ENCODE measurements at regions not wholly inside any gene's neighbourhood (a gene's known extent, or its start where the extent isn't known, plus 50 kb on each side); places are given as distances from the start of the nearest gene placed in this dataset.

- Histone ChIP-seq H3K27me3 (replicated peaks in 1 of 2; ENCODE audit: control insufficient read depth in 2 of 2, extremely low read depth in 1 of 2, insufficient read depth in 2 of 2, low read length in 1 of 2) (no peaks in the 10 kb centered on the region), H3K4me3 (ENCODE audit: control insufficient read depth in 1 of 2, extremely low read depth in 1 of 2, low read length in 1 of 2) (no peak overlapping the region), H3K27ac (ENCODE audit: low read length) (no peak overlapping the region), H3K9me3 (no peaks in the 10 kb centered on the region), H3K36me3 (ENCODE audit: control insufficient read depth in 2 of 2, extremely low read depth in 1 of 2, insufficient read depth in 1 of 2, low read length in 1 of 2) (no peaks in the 10 kb centered on the region), H3K4me1 (ENCODE audit: control insufficient read depth in 1 of 2, extremely low read depth in 1 of 2, insufficient read depth in 2 of 2, low read length in 2 of 2) (no peaks in the 10 kb centered on the region)
- Mint-ChIP-seq H3K36me3 (no peaks in the 10 kb centered on the region), H3K27me3 (no peaks in the 10 kb centered on the region), H3K9me3 (peaks cover 0 to 4% (median 0%) of the 10 kb centered on the region in 3 donors), H3K27ac (no peak overlapping the region), H3K4me1 (no peaks in the 10 kb centered on the region), H3K4me3 (no peak overlapping the region)
- WGBS (ENCODE audit: insufficient coverage) = 100% methylated on average over 1 of the region's 1 CpG
- ChIA-PET CTCF (no interaction called here), POLR2A (no interaction called here)
- ATAC-seq (replicated peaks in 1 of 4) = no peak
- no peak for DNase-seq
Measured at GRCh38 chr5:18828351-18828750, 1159.6 kb downstream of the CDH18 start.

GRCh38 chr5:18829539-18829938 is 1158.5 kb downstream of the CDH18 start:
- ATAC-seq (replicated peaks in 1 of 4) = no peak
- H3K4me3 ChIP-seq (ENCODE audit: control insufficient read depth in 1 of 2, extremely low read depth in 1 of 2, low read length in 1 of 2) = no peak overlapping the region
- H3K27ac ChIP-seq (ENCODE audit: low read length) = no peak overlapping the region
- no peaks in the 10 kb centered on the region for H3K36me3 ChIP-seq (ENCODE audit: control insufficient read depth in 2 of 2, extremely low read depth in 1 of 2, insufficient read depth in 1 of 2, low read length in 1 of 2)
- Mint-ChIP-seq H3K27me3 (no peaks in the 10 kb centered on the region), H3K4me3 (no peak overlapping the region), H3K4me1 (no peaks in the 10 kb centered on the region), H3K27ac (no peak overlapping the region), H3K36me3 (no peaks in the 10 kb centered on the region), H3K9me3 (peaks cover 0 to 4% (median 0%) of the 10 kb centered on the region in 3 donors)
- WGBS (ENCODE audit: insufficient coverage) = no CpG with 5 or more reads among the region's 3 CpGs
- POLR2A ChIA-PET = no interaction called here
- H3K9me3 ChIP-seq = no peaks in the 10 kb centered on the region
- no peaks in the 10 kb centered on the region for H3K4me1 ChIP-seq (ENCODE audit: control insufficient read depth in 1 of 2, extremely low read depth in 1 of 2, insufficient read depth in 2 of 2, low read length in 2 of 2)
- CTCF ChIA-PET = no interaction called here
- DNase-seq = no peak
- no peaks in the 10 kb centered on the region for H3K27me3 ChIP-seq (replicated peaks in 1 of 2; ENCODE audit: control insufficient read depth in 2 of 2, extremely low read depth in 1 of 2, insufficient read depth in 2 of 2, low read length in 1 of 2)

GRCh38 chr5:18850216-18850615 is 1137.8 kb downstream of the CDH18 start:
- H3K9me3 Mint-ChIP-seq = peaks cover 0 to 11% (median 1%) of the 10 kb centered on the region in 3 donors
- POLR2A ChIA-PET = no interaction called here
- no peaks in the 10 kb centered on the region for H3K4me1 Mint-ChIP-seq
- H3K4me3 ChIP-seq (ENCODE audit: control insufficient read depth in 1 of 2, extremely low read depth in 1 of 2, low read length in 1 of 2) = no peak overlapping the region
- no peaks in the 10 kb centered on the region for H3K36me3 ChIP-seq (ENCODE audit: control insufficient read depth in 2 of 2, extremely low read depth in 1 of 2, insufficient read depth in 1 of 2, low read length in 1 of 2)
- no peaks in the 10 kb centered on the region for H3K27me3 Mint-ChIP-seq
- no peak for ATAC-seq (replicated peaks in 1 of 4)
- no peak overlapping the region for H3K27ac ChIP-seq (ENCODE audit: low read length)
- no peak overlapping the region for H3K4me3 Mint-ChIP-seq
- no peaks in the 10 kb centered on the region for H3K9me3 ChIP-seq
- no peak for DNase-seq
- CTCF ChIA-PET = no interaction called here
- H3K36me3 Mint-ChIP-seq = no peaks in the 10 kb centered on the region
- no peak overlapping the region for H3K27ac Mint-ChIP-seq
- no peaks in the 10 kb centered on the region for H3K27me3 ChIP-seq (replicated peaks in 1 of 2; ENCODE audit: control insufficient read depth in 2 of 2, extremely low read depth in 1 of 2, insufficient read depth in 2 of 2, low read length in 1 of 2)
- no peaks in the 10 kb centered on the region for H3K4me1 ChIP-seq (ENCODE audit: control insufficient read depth in 1 of 2, extremely low read depth in 1 of 2, insufficient read depth in 2 of 2, low read length in 2 of 2)
- 80% methylated on average over 1 of the region's 2 CpGs for WGBS (ENCODE audit: insufficient coverage)

- ATAC-seq (replicated peaks in 1 of 4) (no peak), DNase-seq (no peak)
- no peaks in the 10 kb centered on the region for H3K27me3 Mint-ChIP-seq
- no peak overlapping the region for H3K4me3 Mint-ChIP-seq
- Histone ChIP-seq H3K4me3 (ENCODE audit: control insufficient read depth in 1 of 2, extremely low read depth in 1 of 2, low read length in 1 of 2) (no peak overlapping the region), H3K27me3 (replicated peaks in 1 of 2; ENCODE audit: control insufficient read depth in 2 of 2, extremely low read depth in 1 of 2, insufficient read depth in 2 of 2, low read length in 1 of 2) (no peaks in the 10 kb centered on the region), H3K27ac (ENCODE audit: low read length) (no peak overlapping the region), H3K4me1 (ENCODE audit: control insufficient read depth in 1 of 2, extremely low read depth in 1 of 2, insufficient read depth in 2 of 2, low read length in 2 of 2) (no peaks in the 10 kb centered on the region), H3K9me3 (no peaks in the 10 kb centered on the region), H3K36me3 (ENCODE audit: control insufficient read depth in 2 of 2, extremely low read depth in 1 of 2, insufficient read depth in 1 of 2, low read length in 1 of 2) (no peaks in the 10 kb centered on the region)
- no peaks in the 10 kb centered on the region for H3K4me1 Mint-ChIP-seq
- ChIA-PET CTCF (no interaction called here), POLR2A (no interaction called here)
- no peak overlapping the region for H3K27ac Mint-ChIP-seq
- no peaks in the 10 kb centered on the region for H3K36me3 Mint-ChIP-seq
- WGBS (ENCODE audit: insufficient coverage) = 65% methylated on average over 2 of the region's 6 CpGs
- H3K9me3 Mint-ChIP-seq = no peaks in the 10 kb centered on the region
Measured at GRCh38 chr5:18872978-18873377, 1115.0 kb downstream of the CDH18 start.

GRCh38 chr5:18876565-18876964 is 1111.4 kb downstream of the CDH18 start:
- H3K9me3 Mint-ChIP-seq = peaks cover 0 to 4% (median 0%) of the 10 kb centered on the region in 3 donors
- CTCF ChIA-PET = interaction anchor here in 1 of 2 donors (0.6 kb wide), 1 partner anchor 1699 kb away, joined by 3 read pairs; no protein-coding TSS in a partner anchor
- H3K27ac Mint-ChIP-seq = no peak overlapping the region
- WGBS (ENCODE audit: insufficient coverage) = no CpG with 5 or more reads among the region's 1 CpG
- no peaks in the 10 kb centered on the region for H3K4me1 ChIP-seq (ENCODE audit: control insufficient read depth in 1 of 2, extremely low read depth in 1 of 2, insufficient read depth in 2 of 2, low read length in 2 of 2)
- no peak overlapping the region for H3K4me3 Mint-ChIP-seq
- POLR2A ChIA-PET = no interaction called here
- H3K27me3 ChIP-seq (replicated peaks in 1 of 2; ENCODE audit: control insufficient read depth in 2 of 2, extremely low read depth in 1 of 2, insufficient read depth in 2 of 2, low read length in 1 of 2) = no peaks in the 10 kb centered on the region
- H3K27ac ChIP-seq (ENCODE audit: low read length) = no peak overlapping the region
- no peaks in the 10 kb centered on the region for H3K36me3 ChIP-seq (ENCODE audit: control insufficient read depth in 2 of 2, extremely low read depth in 1 of 2, insufficient read depth in 1 of 2, low read length in 1 of 2)
- no peak overlapping the region for H3K4me3 ChIP-seq (ENCODE audit: control insufficient read depth in 1 of 2, extremely low read depth in 1 of 2, low read length in 1 of 2)
- no peaks in the 10 kb centered on the region for H3K9me3 ChIP-seq
- H3K27me3 Mint-ChIP-seq = no peaks in the 10 kb centered on the region
- DNase-seq (no peak), ATAC-seq (replicated peaks in 1 of 4) (no peak)
- H3K36me3 Mint-ChIP-seq = no peaks in the 10 kb centered on the region
- no peaks in the 10 kb centered on the region for H3K4me1 Mint-ChIP-seq

GRCh38 chr5:18881615-18882014 is 1106.4 kb downstream of the CDH18 start:
- ChIA-PET CTCF (no interaction called here), POLR2A (no interaction called here)
- no peak overlapping the region for H3K4me3 ChIP-seq (ENCODE audit: control insufficient read depth in 1 of 2, extremely low read depth in 1 of 2, low read length in 1 of 2)
- ATAC-seq (replicated peaks in 1 of 4) = no peak
- no peaks in the 10 kb centered on the region for H3K36me3 ChIP-seq (ENCODE audit: control insufficient read depth in 2 of 2, extremely low read depth in 1 of 2, insufficient read depth in 1 of 2, low read length in 1 of 2)
- Mint-ChIP-seq H3K36me3 (no peaks in the 10 kb centered on the region), H3K27ac (no peak overlapping the region), H3K27me3 (no peaks in the 10 kb centered on the region), H3K4me1 (no peaks in the 10 kb centered on the region), H3K9me3 (peaks cover 0 to 11% (median 5%) of the 10 kb centered on the region in 3 donors), H3K4me3 (no peak overlapping the region)
- H3K4me1 ChIP-seq (ENCODE audit: control insufficient read depth in 1 of 2, extremely low read depth in 1 of 2, insufficient read depth in 2 of 2, low read length in 2 of 2) = no peaks in the 10 kb centered on the region
- H3K27ac ChIP-seq (ENCODE audit: low read length) = no peak overlapping the region
- 100% methylated on average over 1 of the region's 1 CpG for WGBS (ENCODE audit: insufficient coverage)
- peaks cover 2% of the 10 kb centered on the region for H3K9me3 ChIP-seq
- DNase-seq = no peak
- H3K27me3 ChIP-seq (replicated peaks in 1 of 2; ENCODE audit: control insufficient read depth in 2 of 2, extremely low read depth in 1 of 2, insufficient read depth in 2 of 2, low read length in 1 of 2) = no peaks in the 10 kb centered on the region

- no peak overlapping the region for H3K4me3 ChIP-seq (ENCODE audit: control insufficient read depth in 1 of 2, extremely low read depth in 1 of 2, low read length in 1 of 2)
- H3K9me3 ChIP-seq = peaks cover 2% of the 10 kb centered on the region
- CTCF ChIA-PET = no interaction called here
- Mint-ChIP-seq H3K36me3 (no peaks in the 10 kb centered on the region), H3K27ac (no peak overlapping the region), H3K4me3 (no peak overlapping the region), H3K4me1 (no peaks in the 10 kb centered on the region), H3K27me3 (no peaks in the 10 kb centered on the region), H3K9me3 (peaks cover 0 to 11% (median 5%) of the 10 kb centered on the region in 3 donors)
- H3K27ac ChIP-seq (ENCODE audit: low read length) = no peak overlapping the region
- no peaks in the 10 kb centered on the region for H3K27me3 ChIP-seq (replicated peaks in 1 of 2; ENCODE audit: control insufficient read depth in 2 of 2, extremely low read depth in 1 of 2, insufficient read depth in 2 of 2, low read length in 1 of 2)
- POLR2A ChIA-PET = no interaction called here
- no peaks in the 10 kb centered on the region for H3K36me3 ChIP-seq (ENCODE audit: control insufficient read depth in 2 of 2, extremely low read depth in 1 of 2, insufficient read depth in 1 of 2, low read length in 1 of 2)
- no peak for DNase-seq
- ATAC-seq (replicated peaks in 1 of 4) = no peak
- no CpG with 5 or more reads among the region's 3 CpGs for WGBS (ENCODE audit: insufficient coverage)
- no peaks in the 10 kb centered on the region for H3K4me1 ChIP-seq (ENCODE audit: control insufficient read depth in 1 of 2, extremely low read depth in 1 of 2, insufficient read depth in 2 of 2, low read length in 2 of 2)
Measured at GRCh38 chr5:18882154-18882553, 1105.8 kb downstream of the CDH18 start.

All from T-cell (primary cell).